GM21529 (cell line): ENCODE measurements at regions not wholly inside any gene's neighbourhood (a gene's known extent, or its start where the extent isn't known, plus 50 kb on each side); places are given as distances from the start of the nearest gene placed in this dataset.
A peak's percentile ranks its signal among the peaks of the same experiment; 100 is the strongest.
"Not testable (repeated sequence)": the region's sequence is repeated elsewhere in the genome, so short reads cannot be mapped to it uniquely, and the experiment has no call there.

ENCODE experiments used
- ATAC-seq: cut with Tn5 transposase; IDR thresholded peaks from one replicate; pipeline ENCODE4 v1.9.1; 2021; ENCODE audit not compliant: unreplicated experiment

- no peak for ATAC-seq
These were observed 73.3 kb upstream of the TOP1 start for GRCh38 chr20:40955326-40955725.

- not testable (repeated sequence) for ATAC-seq
These were observed 72.8 kb upstream of the TOP1 start for GRCh38 chr20:40955826-40956225.

- ATAC-seq = no peak
These were observed 71.9 kb upstream of the TOP1 start for GRCh38 chr20:40956542-40957264.

GRCh38 chr20:40957265-40957760 is 71.3 kb upstream of the TOP1 start:
- ATAC-seq = no peak

- ATAC-seq = no peak
These were observed 70.0 kb upstream of the TOP1 start for GRCh38 chr20:40958598-40958997.

- ATAC-seq = no peak
These were observed 69.1 kb upstream of the TOP1 start for GRCh38 chr20:40959325-40960092.

GRCh38 chr20:40960101-40960500 is 68.5 kb upstream of the TOP1 start:
- no peak for ATAC-seq

- ATAC-seq = no peak
These were observed 68.1 kb upstream of the TOP1 start for GRCh38 chr20:40960521-40960956.

GRCh38 chr20:40961176-40961575 is 67.4 kb upstream of the TOP1 start:
- no peak for ATAC-seq

GRCh38 chr20:40961686-40962640 is 66.7 kb upstream of the TOP1 start:
- ATAC-seq = no peak

- ATAC-seq = peak; percentile 86
These were observed 65.7 kb upstream of the TOP1 start for GRCh38 chr20:40962733-40963504.

GRCh38 chr20:40963505-40963845 is 65.1 kb upstream of the TOP1 start:
- ATAC-seq = no peak

- ATAC-seq = no peak
These were observed 63.0 kb upstream of the TOP1 start for GRCh38 chr20:40965671-40966070.

GRCh38 chr20:40966103-40966502 is 62.5 kb upstream of the TOP1 start:
- ATAC-seq = no peak

GRCh38 chr20:40966516-40967185 is 62.0 kb upstream of the TOP1 start:
- no peak for ATAC-seq

- no peak for ATAC-seq
These were observed 60.9 kb upstream of the TOP1 start for GRCh38 chr20:40967700-40968099.

GRCh38 chr20:40968816-40969562 is 59.6 kb upstream of the TOP1 start:
- ATAC-seq = peak; percentile 82

- no peak for ATAC-seq
These were observed 58.4 kb upstream of the TOP1 start for GRCh38 chr20:40970218-40970617.

GRCh38 chr20:40977218-40977617 is 51.4 kb upstream of the TOP1 start:
- ATAC-seq = no peak
